SU-DHL-6 (cell line): ENCODE measurements at regions not wholly inside any gene's neighbourhood (a gene's known extent, or its start where the extent isn't known, plus 50 kb on each side); places are given as distances from the start of the nearest gene placed in this dataset.

ENCODE experiments used
- EZH2phosphoT487 ChIP-seq: fragments of 200-600 bp; sonication (generic), shearing (Covaris generic); conservative IDR thresholded peaks from 2 replicates; pipeline ENCODE4 v1.6.1; 2018; ENCODE audit warnings: mild to moderate bottlenecking, antibody characterized with exemption, low read length, moderate library complexity, mixed read lengths
- TF ChIP-seq, protein P1 (sequence below): fragments of 200-600 bp; sonication (generic); IDR thresholded peaks from one replicate; pipeline ENCODE4 v1.5.1; 2017; ENCODE audit warnings: antibody characterized with exemption, mild to moderate bottlenecking, low read length, moderate library complexity; ENCODE audit not compliant: insufficient read depth, poor library complexity, severe bottlenecking

DNA sequence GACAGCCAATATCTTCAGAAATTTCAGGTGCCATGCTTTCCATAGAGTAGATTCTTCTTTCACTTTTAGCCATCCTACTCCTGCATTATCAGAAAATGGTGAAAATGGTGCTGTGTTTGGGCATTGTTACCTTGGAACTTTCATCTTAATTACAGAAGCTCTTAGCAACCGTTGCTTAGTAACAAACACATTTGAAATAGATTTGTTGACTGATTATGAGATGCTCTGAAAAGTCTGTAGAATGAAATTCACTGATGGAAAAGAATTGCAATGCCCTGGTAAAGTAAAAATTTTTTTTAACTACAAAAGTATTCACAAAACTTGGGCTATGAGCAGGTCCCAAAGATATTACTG is 249.3 kb upstream of the NEBL start:
- TF ChIP-seq, protein P1, sequence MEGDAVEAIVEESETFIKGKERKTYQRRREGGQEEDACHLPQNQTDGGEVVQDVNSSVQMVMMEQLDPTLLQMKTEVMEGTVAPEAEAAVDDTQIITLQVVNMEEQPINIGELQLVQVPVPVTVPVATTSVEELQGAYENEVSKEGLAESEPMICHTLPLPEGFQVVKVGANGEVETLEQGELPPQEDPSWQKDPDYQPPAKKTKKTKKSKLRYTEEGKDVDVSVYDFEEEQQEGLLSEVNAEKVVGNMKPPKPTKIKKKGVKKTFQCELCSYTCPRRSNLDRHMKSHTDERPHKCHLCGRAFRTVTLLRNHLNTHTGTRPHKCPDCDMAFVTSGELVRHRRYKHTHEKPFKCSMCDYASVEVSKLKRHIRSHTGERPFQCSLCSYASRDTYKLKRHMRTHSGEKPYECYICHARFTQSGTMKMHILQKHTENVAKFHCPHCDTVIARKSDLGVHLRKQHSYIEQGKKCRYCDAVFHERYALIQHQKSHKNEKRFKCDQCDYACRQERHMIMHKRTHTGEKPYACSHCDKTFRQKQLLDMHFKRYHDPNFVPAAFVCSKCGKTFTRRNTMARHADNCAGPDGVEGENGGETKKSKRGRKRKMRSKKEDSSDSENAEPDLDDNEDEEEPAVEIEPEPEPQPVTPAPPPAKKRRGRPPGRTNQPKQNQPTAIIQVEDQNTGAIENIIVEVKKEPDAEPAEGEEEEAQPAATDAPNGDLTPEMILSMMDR, result no peak
- no peak for TF ChIP-seq EZH2phosphoT487
